Femur (tissue), 1 donor: ENCODE measurements at regions not wholly inside any gene's neighbourhood (a gene's known extent, or its start where the extent isn't known, plus 50 kb on each side); places are given as distances from the start of the nearest gene placed in this dataset.
"Not testable (repeated sequence)": the region's sequence is repeated elsewhere in the genome, so short reads cannot be mapped to it uniquely, and the experiment has no call there.

Experiments
- DNase-seq: peaks from one replicate; pipeline ENCODE4 v3.0.0-alpha.2; 2017

- DNase-seq, result no peak
These were observed 328.4 kb downstream of the TEX29 start for GRCh38 chr13:111648885-111649284.

GRCh38 chr13:111650626-111651025 lies 330.2 kb downstream of the TEX29 start:
- no peak for DNase-seq

GRCh38 chr13:111652676-111653075 lies 332.2 kb downstream of the TEX29 start:
- DNase-seq, result no peak

GRCh38 chr13:111654531-111654930 lies 334.1 kb downstream of the TEX29 start:
- no peak for DNase-seq

- DNase-seq, result no peak
These were observed 336.0 kb downstream of the TEX29 start for GRCh38 chr13:111656439-111656838.

- no peak for DNase-seq
These were observed 336.6 kb downstream of the TEX29 start for GRCh38 chr13:111657013-111657412.

- DNase-seq, result no peak
These were observed 338.0 kb downstream of the TEX29 start for GRCh38 chr13:111658145-111659100.

GRCh38 chr13:111659219-111659775 lies 338.9 kb downstream of the TEX29 start:
- DNase-seq, result no peak

- DNase-seq, result no peak
These were observed 339.4 kb downstream of the TEX29 start for GRCh38 chr13:111659842-111660241.

GRCh38 chr13:111661052-111661451 lies 340.6 kb downstream of the TEX29 start:
- no peak for DNase-seq

GRCh38 chr13:111661776-111662175 lies 341.3 kb downstream of the TEX29 start:
- no peak for DNase-seq

GRCh38 chr13:111662451-111662850 lies 342.0 kb downstream of the TEX29 start:
- DNase-seq, result no peak

GRCh38 chr13:111662895-111663294 lies 342.5 kb downstream of the TEX29 start:
- no peak for DNase-seq

GRCh38 chr13:111663505-111663904 lies 343.1 kb downstream of the TEX29 start:
- no peak for DNase-seq

- no peak for DNase-seq
These were observed 343.5 kb downstream of the TEX29 start for GRCh38 chr13:111663953-111664421.

GRCh38 chr13:111664696-111665095 lies 344.3 kb downstream of the TEX29 start:
- no peak for DNase-seq

- no peak for DNase-seq
These were observed 345.3 kb downstream of the TEX29 start for GRCh38 chr13:111665691-111666095.

- no peak for DNase-seq
These were observed 345.8 kb downstream of the TEX29 start for GRCh38 chr13:111666164-111666776.

- DNase-seq, result no peak
These were observed 347.3 kb downstream of the TEX29 start for GRCh38 chr13:111667757-111668156.

GRCh38 chr13:111668451-111668850 lies 348.0 kb downstream of the TEX29 start:
- no peak for DNase-seq

GRCh38 chr13:111672198-111672597 lies 351.8 kb downstream of the TEX29 start:
- DNase-seq, result not testable (repeated sequence)

- DNase-seq, result not testable (repeated sequence)
These were observed 357.9 kb downstream of the TEX29 start for GRCh38 chr13:111678120-111678882.

GRCh38 chr13:111679645-111680044 lies 359.2 kb downstream of the TEX29 start:
- not testable (repeated sequence) for DNase-seq
